ENCODE measurements at regions not wholly inside any gene's neighbourhood (a gene's known extent, or its start where the extent isn't known, plus 50 kb on each side); places are given as distances from the start of the nearest gene placed in this dataset.

DNA sequence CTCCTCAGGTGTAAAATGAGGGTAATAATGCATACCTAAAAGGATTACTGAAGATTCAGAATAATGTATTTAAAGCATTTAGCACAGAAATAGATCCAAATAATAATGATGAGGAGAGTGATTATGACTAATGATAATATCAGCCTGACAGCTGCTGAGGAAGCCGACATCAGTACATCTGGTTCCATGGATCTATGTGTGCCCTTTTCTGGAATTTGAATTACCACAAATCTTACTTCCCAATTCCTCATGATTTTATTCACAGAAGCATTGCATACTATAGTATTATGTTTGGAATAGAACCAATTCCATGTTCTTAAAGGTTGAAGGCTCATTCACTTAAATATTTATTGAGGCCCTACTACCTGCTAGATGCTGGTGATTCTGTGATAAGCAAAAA, 248.9 kb upstream of the THUMPD2 start:
- TF ChIP-seq CTCF (tag by site-specific recombination; IDR thresholded peaks at IDR 0.05) (no peak), ZNF133 (tag by site-specific recombination; IDR thresholded peaks at IDR 0.05) (no peak)
